Body of pancreas (tissue), 4 donors: ENCODE measurements at regions not wholly inside any gene's neighbourhood (a gene's known extent, or its start where the extent isn't known, plus 50 kb on each side); places are given as distances from the start of the nearest gene placed in this dataset.

Experiments
- ATAC-seq: fragments of 150-250 bp; one replicate; pipeline ENCODE4 v1.9.1; 2016
- DNase-seq, 4 donors: peaks; one replicate each; pipeline ENCODE4 v3.0.0-alpha.2; 2019
- H3K27ac ChIP-seq, 4 donors: fragments of 200-600 bp; sonication (generic); 1 replicate in 3 of 4; 2 replicates in 1 of 4; pipeline versions ENCODE4 v1.5.1 to v1.6.1; 2016 to 2019; ENCODE audit warnings: mild to moderate bottlenecking in 1 of 4, mixed read lengths in 1 of 4, moderate library complexity in 1 of 4
- H3K27me3 ChIP-seq, 2 donors: fragments of 200-600 bp; sonication (generic); one replicate each; pipeline ENCODE4 v1.6.0; 2016; ENCODE audit warnings: mild to moderate bottlenecking in 1 of 2
- H3K36me3 ChIP-seq, 2 donors: fragments of 200-600 bp; sonication (generic); replicated peaks in 1 of 2; 2 replicates each; pipeline ENCODE4 v1.5.1; 2016; ENCODE audit warnings: low read depth in 2 of 2; ENCODE audit not compliant: insufficient read depth in 1 of 2
- H3K4me1 ChIP-seq: fragments of 200-600 bp; sonication (generic); one replicate; pipeline ENCODE4 v1.6.0; 2016
- H3K4me3 ChIP-seq, 2 donors: fragments of 200-600 bp; sonication (generic); 1 replicate in 1 of 2; 2 replicates in 1 of 2; pipeline ENCODE4 v1.5.1; 2016 to 2019
- H3K9me3 ChIP-seq, 3 donors: fragments of 200-600 bp; sonication (generic); 1 replicate in 2 of 3; 2 replicates in 1 of 3; pipeline ENCODE4 v1.5.1; 2016
- POLR2A ChIP-seq, 3 donors: fragments of 450-650 bp; IDR thresholded peaks; one replicate each; pipeline ENCODE4 v1.6.1; 2016; ENCODE audit warnings: antibody characterized with exemption in 3 of 3, mild to moderate bottlenecking in 2 of 3
- WGBS, 2 donors: methylation state at CpG; one replicate each; pipeline ENCODE4 v1.1.5; 2017; 5-methylcytosine and 5-hydroxymethylcytosine counted together
- intact Hi-C: fragments of 100-400 bp; cut with DNase I; formaldehyde crosslinking; loops from one replicate; pipeline ENCODE4 v1.15.1; 2023
- TF ChIP-seq, protein P1 (sequence below), 7 experiments: fragments of 450-650 bp in 4 of 7; fragments of 200-600 bp in 3 of 7; sonication (generic) in 3 of 7; IDR thresholded peaks; one replicate each; pipeline ENCODE4 v1.5.1; 2016 to 2019; ENCODE audit warnings: antibody characterized with exemption in 7 of 7

DNA sequence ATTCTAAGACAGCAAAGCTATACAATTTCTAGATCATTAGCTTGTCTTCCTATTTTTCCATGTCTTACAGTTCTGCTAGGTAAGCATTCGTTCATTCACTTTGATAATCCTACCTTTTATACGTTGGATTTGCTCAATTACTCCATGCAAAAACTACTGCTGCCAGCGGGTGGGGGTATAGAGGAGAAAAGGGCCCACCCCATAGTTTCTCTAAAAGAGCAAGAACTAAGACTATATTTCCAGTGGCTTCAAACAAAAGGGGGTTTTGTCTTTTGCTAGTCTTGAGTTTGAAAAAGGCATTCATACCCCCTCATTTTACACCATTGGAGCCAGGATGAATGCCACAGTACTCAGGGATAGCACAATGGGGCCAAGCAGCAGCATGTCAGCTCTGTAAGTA lies 155.7 kb downstream of the WT1 start:
- TF ChIP-seq, protein P1, sequence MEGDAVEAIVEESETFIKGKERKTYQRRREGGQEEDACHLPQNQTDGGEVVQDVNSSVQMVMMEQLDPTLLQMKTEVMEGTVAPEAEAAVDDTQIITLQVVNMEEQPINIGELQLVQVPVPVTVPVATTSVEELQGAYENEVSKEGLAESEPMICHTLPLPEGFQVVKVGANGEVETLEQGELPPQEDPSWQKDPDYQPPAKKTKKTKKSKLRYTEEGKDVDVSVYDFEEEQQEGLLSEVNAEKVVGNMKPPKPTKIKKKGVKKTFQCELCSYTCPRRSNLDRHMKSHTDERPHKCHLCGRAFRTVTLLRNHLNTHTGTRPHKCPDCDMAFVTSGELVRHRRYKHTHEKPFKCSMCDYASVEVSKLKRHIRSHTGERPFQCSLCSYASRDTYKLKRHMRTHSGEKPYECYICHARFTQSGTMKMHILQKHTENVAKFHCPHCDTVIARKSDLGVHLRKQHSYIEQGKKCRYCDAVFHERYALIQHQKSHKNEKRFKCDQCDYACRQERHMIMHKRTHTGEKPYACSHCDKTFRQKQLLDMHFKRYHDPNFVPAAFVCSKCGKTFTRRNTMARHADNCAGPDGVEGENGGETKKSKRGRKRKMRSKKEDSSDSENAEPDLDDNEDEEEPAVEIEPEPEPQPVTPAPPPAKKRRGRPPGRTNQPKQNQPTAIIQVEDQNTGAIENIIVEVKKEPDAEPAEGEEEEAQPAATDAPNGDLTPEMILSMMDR (IDR thresholded peaks at IDR 0.05) = no peak
- 40 to 48% methylated on average over 3 of the region's 3 CpGs for WGBS, 2 donors
- no peaks in the 10 kb centered on the region for H3K9me3 ChIP-seq
- H3K4me1 ChIP-seq = no peaks in the 10 kb centered on the region
- no peak overlapping the region for H3K27ac ChIP-seq
- ATAC-seq = no peak
- H3K36me3 ChIP-seq = no peaks in the 10 kb centered on the region
- no peak overlapping the region for H3K4me3 ChIP-seq
- DNase-seq = no peak
- intact Hi-C loops = no loop called here
- no peaks in the 10 kb centered on the region for H3K27me3 ChIP-seq

DNA sequence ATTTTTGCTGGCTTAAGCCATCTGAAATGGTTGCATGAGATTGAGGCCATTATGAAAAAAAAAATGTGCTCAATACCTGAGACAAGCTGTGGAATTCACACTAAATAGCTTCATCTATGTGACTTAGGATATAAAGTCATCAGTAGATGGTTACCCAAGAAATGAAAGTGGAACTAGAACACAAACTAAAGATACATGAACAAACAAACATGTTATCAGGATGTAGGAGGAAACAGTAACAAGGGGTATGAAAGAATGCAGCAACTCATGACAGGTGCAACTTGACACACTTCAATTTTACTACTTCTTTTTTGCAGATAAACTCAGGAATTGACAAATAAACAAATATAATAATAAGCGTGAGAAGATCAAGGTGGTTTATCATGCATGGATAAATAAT lies 155.0 kb downstream of the WT1 start:
- Histone ChIP-seq H3K4me3 (no peak overlapping the region), H3K27me3 (no peaks in the 10 kb centered on the region), H3K9me3 (no peaks in the 10 kb centered on the region), H3K4me1 (no peaks in the 10 kb centered on the region), H3K27ac (no peak overlapping the region), H3K36me3 (no peaks in the 10 kb centered on the region)
- ATAC-seq (no peak), DNase-seq (no peak)
- TF ChIP-seq POLR2A (IDR thresholded peaks at IDR 0.05) = no peak
- TF ChIP-seq, protein P1 (IDR thresholded peaks at IDR 0.05) = no peak
- WGBS, 2 donors = 44 to 50% methylated on average over 1 of the region's 1 CpG
- intact Hi-C loops = no loop called here

DNA sequence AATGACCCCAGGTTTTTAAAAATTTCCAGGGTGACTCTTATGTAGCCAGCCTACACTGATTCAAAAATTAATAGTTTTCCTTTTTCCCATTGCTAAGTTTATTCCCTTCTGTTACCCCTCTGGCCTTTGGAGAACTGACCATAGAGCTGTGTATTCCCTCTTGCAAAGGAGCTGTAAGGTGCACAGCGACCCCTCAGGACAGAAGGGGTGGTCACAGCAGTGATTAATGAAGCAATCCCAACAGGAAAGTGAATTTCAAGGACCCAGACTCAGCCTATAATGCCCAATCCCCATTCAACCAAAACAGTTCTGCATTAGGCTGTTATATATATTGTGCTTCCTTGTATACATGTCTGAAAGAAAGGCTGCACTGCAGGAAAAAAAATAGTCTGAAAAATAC lies 147.1 kb downstream of the WT1 start:
- TF ChIP-seq, protein P1 (IDR thresholded peaks at IDR 0.05) = no peak
- no peak for TF ChIP-seq POLR2A (IDR thresholded peaks at IDR 0.05)
- Histone ChIP-seq H3K27me3 (no peaks in the 10 kb centered on the region), H3K4me3 (no peak overlapping the region), H3K4me1 (no peaks in the 10 kb centered on the region), H3K36me3 (no peaks in the 10 kb centered on the region), H3K27ac (no peak overlapping the region), H3K9me3 (no peaks in the 10 kb centered on the region)
- 15 to 29% methylated on average over 1 of the region's 1 CpG for WGBS, 2 donors
- ATAC-seq = no peak
- intact Hi-C loops = no loop called here
- DNase-seq = no peak

DNA sequence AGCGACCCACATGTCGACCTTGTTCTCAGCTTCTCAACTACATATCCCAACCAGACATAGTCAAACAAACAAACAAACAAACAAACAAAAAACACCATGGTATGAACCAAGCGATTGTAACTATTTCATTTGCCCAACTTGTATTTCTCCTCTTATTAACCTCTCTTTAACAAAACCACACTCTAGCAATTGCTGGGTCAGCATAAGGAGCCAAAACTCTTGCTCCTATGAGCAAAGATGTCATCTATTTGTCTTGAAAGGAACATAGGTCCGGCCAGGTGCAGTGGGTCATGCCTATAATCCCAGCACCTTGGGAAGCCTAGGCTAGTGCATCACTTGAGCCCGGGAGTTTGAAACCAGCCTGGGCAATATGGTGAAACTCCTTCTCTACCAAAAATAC lies 145.6 kb downstream of the WT1 start:
- H3K27me3 ChIP-seq = no peaks in the 10 kb centered on the region
- 59 to 65% methylated on average over 5 of the region's 5 CpGs for WGBS, 2 donors
- no peak overlapping the region for H3K27ac ChIP-seq
- TF ChIP-seq POLR2A (IDR thresholded peaks at IDR 0.05) = no peak
- TF ChIP-seq, protein P1 (IDR thresholded peaks at IDR 0.05) = no peak
- no peaks in the 10 kb centered on the region for H3K9me3 ChIP-seq
- DNase-seq (no peak), ATAC-seq (no peak)
- H3K4me3 ChIP-seq = no peak overlapping the region
- H3K4me1 ChIP-seq = no peaks in the 10 kb centered on the region
- intact Hi-C loops = no loop called here
- no peaks in the 10 kb centered on the region for H3K36me3 ChIP-seq

DNA sequence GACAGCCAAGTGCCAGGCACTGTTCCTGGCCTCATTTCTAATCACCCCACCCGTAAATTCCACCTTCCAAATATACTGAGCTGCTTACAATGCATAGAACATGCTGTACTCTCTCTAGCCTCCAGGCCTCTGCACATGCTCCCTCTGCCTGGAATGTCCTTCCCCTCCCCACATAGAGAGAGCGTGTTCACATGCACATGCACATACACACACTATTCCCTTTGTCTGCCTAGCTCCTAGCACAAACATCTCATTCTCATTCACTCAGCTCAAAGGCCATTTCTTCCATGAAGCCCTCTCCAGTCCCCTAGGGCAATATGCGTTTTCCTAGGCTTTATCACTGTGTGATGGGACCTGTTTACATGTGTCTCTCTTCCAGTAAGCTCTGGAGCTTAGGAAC lies 144.6 kb downstream of the WT1 start:
- TF ChIP-seq POLR2A (IDR thresholded peaks at IDR 0.05) = no peak
- TF ChIP-seq, protein P1 (IDR thresholded peaks at IDR 0.05) = no peak
- 34 to 40% methylated on average over 3 of the region's 3 CpGs for WGBS, 2 donors
- Histone ChIP-seq H3K27ac (no peak overlapping the region), H3K36me3 (no peaks in the 10 kb centered on the region), H3K9me3 (no peaks in the 10 kb centered on the region), H3K4me3 (no peak overlapping the region), H3K27me3 (no peaks in the 10 kb centered on the region), H3K4me1 (no peaks in the 10 kb centered on the region)
- DNase-seq = no peak
- intact Hi-C loops = no loop called here
- no peak for ATAC-seq
